ENCODE measurements at regions not wholly inside any gene's neighbourhood (a gene's known extent, or its start where the extent isn't known, plus 50 kb on each side); places are given as distances from the start of the nearest gene placed in this dataset.

DNA sequence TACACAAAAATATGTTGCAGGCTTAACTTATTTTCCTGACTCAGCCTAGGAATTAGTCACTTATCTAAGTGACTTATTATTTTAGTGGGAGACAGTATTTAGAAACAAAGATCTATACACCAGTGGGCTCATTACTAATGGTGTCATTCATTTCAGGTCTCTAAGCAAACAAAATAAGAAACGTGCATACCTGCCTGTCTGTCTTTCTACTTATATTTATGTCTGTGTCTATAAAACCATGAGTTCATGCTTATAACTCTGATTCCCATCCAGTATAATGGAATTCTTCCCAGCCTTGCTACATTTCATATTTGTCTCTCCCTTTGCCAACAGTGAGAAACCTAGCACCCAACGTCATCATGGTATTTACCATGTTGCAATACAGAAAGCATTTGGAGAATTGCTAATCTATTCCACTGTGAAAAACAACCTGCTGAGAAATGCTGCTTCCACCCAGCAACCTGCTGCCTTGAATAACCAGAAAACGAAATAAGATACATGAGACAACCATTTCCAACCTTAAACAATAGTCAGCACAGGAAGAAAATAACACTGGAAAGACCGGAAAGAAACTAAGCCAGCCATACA, 501.0 kb downstream of the GLRX3 start:
- TF ChIP-seq, protein P1, sequence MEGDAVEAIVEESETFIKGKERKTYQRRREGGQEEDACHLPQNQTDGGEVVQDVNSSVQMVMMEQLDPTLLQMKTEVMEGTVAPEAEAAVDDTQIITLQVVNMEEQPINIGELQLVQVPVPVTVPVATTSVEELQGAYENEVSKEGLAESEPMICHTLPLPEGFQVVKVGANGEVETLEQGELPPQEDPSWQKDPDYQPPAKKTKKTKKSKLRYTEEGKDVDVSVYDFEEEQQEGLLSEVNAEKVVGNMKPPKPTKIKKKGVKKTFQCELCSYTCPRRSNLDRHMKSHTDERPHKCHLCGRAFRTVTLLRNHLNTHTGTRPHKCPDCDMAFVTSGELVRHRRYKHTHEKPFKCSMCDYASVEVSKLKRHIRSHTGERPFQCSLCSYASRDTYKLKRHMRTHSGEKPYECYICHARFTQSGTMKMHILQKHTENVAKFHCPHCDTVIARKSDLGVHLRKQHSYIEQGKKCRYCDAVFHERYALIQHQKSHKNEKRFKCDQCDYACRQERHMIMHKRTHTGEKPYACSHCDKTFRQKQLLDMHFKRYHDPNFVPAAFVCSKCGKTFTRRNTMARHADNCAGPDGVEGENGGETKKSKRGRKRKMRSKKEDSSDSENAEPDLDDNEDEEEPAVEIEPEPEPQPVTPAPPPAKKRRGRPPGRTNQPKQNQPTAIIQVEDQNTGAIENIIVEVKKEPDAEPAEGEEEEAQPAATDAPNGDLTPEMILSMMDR (conservative IDR thresholded peaks at IDR 0.05; ENCODE audit: low read length), result no peak
- no peak for TF ChIP-seq EZH2phosphoT487 (IDR thresholded peaks at IDR 0.05; ENCODE audit: borderline replicate concordance)
